Urothelium cell line (cell line): ENCODE measurements at regions not wholly inside any gene's neighbourhood (a gene's known extent, or its start where the extent isn't known, plus 50 kb on each side); places are given as distances from the start of the nearest gene placed in this dataset.
"Not testable (repeated sequence)": the region's sequence is repeated elsewhere in the genome, so short reads cannot be mapped to it uniquely, and the experiment has no call there.

Source experiments
- DNase-seq: peaks from one replicate; pipeline ENCODE4 v3.0.0; 2011; ENCODE audit warnings: low spot score, mixed read lengths
- FAIRE-seq: peaks from 2 replicates; lab custom pipeline; 2011; peaks lifted over from hg19 to GRCh38; lab: Jason Lieb, UNC

GRCh38 chr10:42193588-42193987 is 444.8 kb downstream of the ZNF33B start:
- DNase-seq, FAIRE-seq: not testable (repeated sequence)

DNA sequence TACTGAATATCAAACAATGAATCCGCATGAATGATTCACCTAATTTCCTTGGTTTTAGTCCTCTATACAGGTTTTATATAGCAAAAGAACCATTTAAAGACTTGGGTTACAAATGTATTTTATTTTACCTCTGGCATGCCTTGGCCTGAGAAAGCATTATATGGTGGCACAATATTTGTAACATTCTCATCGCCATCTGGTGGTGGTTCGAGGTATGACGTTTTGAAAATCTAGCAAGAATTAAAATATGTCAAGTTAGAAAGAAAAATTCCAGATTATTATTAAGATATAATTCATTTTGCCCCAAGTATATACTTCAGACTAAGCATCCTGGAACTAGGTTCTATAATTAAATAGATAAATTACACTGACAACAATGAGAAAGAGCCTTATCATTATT is 445.9 kb downstream of the ZNF33B start:
- not testable (repeated sequence) for DNase-seq, FAIRE-seq

GRCh38 chr10:42187501-42188195 is 450.7 kb downstream of the ZNF33B start:
- DNase-seq, result peak; percentile 43

GRCh38 chr10:42177793-42178689 is 460.3 kb downstream of the ZNF33B start:
- FAIRE-seq, DNase-seq: not testable (repeated sequence)

More at GRCh38 chr10:42187501-42188195, 450.7 kb downstream of the ZNF33B start:
- not testable (repeated sequence) for FAIRE-seq

DNA sequence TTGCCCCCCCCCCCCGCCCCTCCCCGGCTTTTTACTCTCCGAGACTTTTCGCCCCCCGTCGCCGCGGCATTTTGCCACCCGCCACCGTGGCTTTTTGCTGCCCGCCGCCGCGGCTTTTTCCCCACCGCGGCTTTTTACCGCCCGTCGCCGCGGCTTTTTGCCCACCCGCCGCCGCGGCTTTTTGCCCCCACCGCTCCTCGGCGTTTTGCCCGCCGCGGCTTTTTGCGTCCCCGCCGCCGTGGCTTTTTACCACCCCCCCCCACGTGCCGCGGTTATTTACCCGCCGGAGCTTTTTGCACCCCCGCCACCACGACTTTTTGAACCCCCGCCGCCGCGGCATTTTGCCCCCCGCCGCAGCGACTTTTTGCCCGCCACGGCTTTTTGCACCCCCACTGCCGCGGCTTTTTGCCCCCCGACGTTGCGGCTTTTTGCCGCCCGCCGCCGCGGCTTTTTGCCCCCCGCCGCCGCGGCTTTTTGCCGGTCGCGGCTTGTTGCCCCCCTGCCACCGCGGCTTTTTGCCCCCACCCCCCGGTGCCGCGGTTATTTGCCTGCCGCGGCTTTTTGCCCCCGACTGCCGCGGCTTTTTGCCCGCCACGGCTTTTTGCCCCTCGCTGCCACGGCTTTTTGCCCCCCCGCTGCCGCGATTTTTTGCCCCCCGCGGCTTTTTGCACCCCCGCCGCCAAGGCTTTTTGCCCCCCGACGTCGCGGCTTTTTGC is 461.1 kb downstream of the ZNF33B start:
- DNase-seq, result peak; percentile 6

GRCh38 chr10:42150428-42151061 is 487.8 kb downstream of the ZNF33B start:
- FAIRE-seq (no peak), DNase-seq (peak; percentile 25)

More for the DNA sequence above, 461.1 kb downstream of the ZNF33B start:
- FAIRE-seq, result no peak

DNA sequence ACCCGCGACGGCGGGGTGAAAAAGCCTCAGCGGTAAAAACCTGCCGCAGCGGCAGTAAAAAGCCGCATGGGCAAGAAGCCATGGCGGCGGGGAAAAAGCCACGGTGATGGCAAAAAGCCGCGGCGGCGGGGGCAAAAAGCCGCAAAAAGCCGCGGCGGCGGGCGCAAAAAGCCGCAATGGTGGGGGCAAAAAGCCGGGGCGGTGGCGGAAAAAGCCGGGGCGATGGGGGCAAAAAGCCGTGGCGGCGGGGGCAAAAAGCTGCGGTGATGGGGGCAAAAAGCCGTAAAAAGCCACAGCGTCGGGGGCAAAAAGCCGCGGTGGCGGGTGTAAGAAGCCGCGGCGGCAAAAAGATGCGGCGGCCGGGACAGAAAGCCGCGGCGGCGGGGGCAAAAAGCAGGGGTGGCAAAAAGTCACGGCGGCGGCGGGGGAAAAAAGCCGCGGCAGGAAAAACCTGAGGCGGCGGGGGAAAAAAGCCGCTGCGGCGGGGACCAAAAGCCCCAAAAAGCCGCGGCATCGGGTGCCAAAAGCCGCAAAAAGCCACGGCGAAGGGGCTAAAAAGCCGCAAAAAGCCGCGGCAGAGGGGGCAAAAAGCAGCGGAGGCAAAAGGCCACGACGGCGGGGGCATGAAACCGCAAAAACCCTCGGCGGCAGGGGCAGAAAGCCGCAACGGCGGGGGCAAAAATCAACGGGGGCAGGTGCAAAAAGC is 488.5 kb downstream of the ZNF33B start:
- no peak for FAIRE-seq
- peak; percentile 13 for DNase-seq

GRCh38 chr10:42149027-42149700 is 489.2 kb downstream of the ZNF33B start:
- peak; percentile 1 for DNase-seq
- no peak for FAIRE-seq

- not testable (repeated sequence) for FAIRE-seq
Observed at GRCh38 chr10:42146165-42146564, 492.2 kb downstream of the ZNF33B start.

GRCh38 chr10:42138023-42138422 is 500.3 kb downstream of the ZNF33B start:
- DNase-seq, FAIRE-seq: not testable (repeated sequence)

More at GRCh38 chr10:42146165-42146564, 492.2 kb downstream of the ZNF33B start:
- not testable (repeated sequence) for DNase-seq

- FAIRE-seq (no peak), DNase-seq (peak; percentile 12)
Observed at GRCh38 chr10:42113158-42113450, 525.3 kb downstream of the ZNF33B start.

- DNase-seq (peak; percentile 12), FAIRE-seq (no peak)
Observed at GRCh38 chr10:42112331-42113157, 525.8 kb downstream of the ZNF33B start.

DNA sequence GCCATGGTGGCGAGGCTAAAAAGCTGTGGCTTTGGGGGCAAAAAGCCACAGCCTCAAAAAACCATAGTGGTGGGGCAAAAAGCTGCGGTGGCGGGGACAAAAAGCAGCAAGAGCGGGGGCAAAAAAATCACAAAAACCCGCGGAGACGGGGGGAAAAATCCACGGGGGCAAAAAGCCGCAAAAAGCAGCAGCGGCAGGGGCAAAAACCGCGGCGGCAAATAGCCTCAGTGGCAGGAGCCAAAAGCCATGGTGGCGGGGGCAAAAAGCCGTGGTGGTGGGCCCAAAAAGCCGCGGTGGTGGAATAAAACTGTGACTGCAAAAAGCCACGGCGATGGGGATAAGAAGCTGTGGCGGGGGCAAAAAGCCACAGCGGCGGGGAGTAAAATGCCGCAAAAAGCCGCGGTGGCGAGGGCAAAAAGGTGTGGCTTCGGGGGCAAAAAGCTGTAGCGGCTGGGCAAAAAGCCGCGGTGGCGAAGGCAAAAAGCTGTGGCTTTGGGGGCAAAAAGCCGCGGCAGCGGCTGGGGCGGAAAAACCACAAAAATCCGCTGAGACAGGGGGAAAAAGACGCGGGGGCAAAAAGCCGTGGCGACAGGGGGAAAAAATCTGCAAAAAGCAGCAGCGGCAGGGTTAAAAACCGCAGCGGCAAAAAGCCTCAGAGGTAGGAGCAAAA is 526.6 kb downstream of the ZNF33B start:
- DNase-seq, result peak; percentile 8
- no peak for FAIRE-seq

DNA sequence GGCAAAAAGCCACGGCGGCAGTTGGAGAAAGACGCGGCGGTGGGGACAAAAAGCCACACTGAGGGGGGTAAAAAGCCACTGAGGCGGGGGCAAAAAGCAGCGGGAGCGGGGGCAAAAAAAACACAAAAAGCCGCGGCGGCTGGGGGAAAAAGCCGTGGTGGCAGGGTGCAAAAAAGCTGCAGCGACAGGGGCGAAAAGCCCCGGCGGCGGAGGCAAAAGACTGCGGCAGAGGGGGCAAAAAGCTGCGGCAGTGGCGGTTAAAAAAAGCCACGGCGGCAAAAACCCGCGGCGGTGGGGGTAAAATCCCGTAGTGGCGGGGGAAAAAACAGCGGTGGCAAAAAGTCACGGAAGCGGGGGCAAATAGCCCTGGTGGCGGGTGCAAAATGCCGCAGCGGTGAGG is 527.3 kb downstream of the ZNF33B start:
- FAIRE-seq (no peak), DNase-seq (peak; percentile 14)
